SHP77 treated with DMSO at 0.1 percent for 48 hours (cell line): ENCODE measurements at regions not wholly inside any gene's neighbourhood (a gene's known extent, or its start where the extent isn't known, plus 50 kb on each side); places are given as distances from the start of the nearest gene placed in this dataset.
A peak's percentile ranks its signal among the peaks of the same experiment; 100 is the strongest.
"Not testable (repeated sequence)": the region's sequence is repeated elsewhere in the genome, so short reads cannot be mapped to it uniquely, and the experiment has no call there.

Experiments used
- DNase-seq: peaks from one replicate; lab custom pipeline; 2025; lab: John Stamatoyannopoulos, UW

DNA sequence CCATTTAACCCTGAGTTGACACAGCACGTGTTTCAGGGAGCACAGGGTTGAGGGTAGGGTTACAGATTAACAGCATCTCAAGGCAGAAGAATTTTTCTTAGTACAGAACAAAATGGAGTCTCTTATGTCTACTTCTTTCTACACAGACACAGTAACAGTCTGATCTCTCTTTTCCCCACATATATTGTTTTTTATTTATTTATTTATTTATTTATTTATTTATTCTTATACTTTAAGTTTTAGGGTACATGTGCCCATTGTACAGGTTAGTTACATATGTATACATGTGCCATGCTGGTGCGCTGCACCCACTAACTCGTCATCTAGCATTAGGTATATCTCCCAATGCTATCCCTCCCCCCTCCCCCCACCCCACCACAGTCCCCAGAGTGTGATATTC lies 1725.6 kb downstream of the BRINP3 start:
- not testable (repeated sequence) for DNase-seq

DNA sequence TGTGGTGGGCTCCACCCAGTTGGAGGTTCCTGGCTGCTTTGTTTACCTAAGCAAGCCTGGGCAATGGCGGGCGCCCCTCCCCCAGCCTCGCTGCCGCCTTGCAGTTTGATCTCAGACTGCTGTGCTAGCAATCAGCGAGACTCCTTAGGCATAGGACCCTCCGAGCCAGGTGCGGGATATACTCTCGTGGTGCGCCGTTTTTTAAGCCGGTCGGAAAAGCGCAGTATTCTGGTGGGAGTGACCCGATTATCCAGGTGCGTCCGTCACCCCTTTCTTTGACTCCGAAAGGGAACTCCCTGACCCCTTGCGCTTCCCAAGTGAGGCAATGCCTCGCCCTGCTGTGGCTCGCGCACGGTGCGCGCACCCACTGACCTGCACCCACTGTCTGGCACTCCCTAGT lies 1719.9 kb downstream of the BRINP3 start:
- not testable (repeated sequence) for DNase-seq

DNA sequence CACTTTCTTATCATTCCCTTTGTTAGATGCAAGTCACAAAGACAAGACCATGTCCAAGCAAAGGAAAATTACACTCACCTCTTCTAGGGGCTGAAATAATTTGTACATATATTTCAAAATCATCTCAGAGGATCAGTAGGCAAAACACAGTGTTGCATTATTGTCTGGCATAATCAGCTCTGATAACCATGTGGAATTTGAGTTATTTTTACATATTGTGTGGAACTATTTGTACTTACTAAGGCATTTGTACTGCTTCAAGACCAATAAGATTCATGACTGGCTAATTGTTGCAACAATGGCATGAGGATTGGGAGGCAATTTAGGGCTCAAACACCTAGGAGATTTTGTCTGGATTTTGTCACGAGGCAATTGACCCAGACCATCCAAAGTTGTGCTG lies 1716.4 kb downstream of the BRINP3 start:
- DNase-seq = no peak

DNA sequence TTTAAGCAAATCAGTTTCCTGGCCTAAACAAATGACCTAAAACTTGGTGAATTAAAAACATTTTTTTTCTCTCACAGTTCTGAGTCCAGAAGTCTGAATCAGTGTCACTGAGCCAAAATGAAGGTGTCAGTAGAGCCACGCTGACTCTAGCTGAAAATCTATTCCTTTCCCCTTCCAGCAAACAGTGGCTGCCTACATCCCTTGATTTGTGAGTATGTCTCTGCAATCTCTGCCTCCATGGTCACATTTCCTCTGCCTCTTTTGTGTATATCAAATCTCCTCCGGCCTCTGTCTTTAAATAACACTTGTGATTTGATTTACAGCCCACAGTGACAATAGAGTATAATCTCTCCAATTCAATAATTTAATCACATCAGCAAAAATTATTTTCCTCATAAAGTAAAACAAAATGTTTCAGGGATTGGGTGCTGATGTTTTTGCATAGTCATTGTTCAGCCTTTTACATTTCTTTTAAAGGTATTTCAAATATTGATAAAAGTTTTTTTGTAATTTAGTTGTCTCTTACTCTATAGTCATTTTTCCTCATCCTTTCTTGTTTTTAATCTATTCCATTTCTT lies 1715.4 kb downstream of the BRINP3 start:
- DNase-seq = no peak

DNA sequence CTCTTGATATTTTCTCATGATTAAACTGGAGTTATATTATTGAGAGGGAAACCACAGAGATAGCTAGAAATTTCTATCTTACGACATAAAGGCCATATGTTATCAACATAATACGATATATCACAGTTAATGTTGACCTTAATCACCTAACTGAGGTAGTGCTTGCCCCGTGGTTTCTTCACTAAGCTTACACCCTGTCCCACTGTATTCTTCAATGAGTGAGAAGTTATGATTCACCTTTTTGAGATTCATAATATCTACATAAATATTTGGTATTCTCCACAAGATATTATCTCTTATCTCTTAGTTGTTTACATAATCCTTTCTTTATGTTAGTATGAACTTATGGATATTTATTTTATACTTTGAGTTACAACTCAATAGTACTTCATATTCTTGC lies 1714.1 kb downstream of the BRINP3 start:
- no peak for DNase-seq

DNA sequence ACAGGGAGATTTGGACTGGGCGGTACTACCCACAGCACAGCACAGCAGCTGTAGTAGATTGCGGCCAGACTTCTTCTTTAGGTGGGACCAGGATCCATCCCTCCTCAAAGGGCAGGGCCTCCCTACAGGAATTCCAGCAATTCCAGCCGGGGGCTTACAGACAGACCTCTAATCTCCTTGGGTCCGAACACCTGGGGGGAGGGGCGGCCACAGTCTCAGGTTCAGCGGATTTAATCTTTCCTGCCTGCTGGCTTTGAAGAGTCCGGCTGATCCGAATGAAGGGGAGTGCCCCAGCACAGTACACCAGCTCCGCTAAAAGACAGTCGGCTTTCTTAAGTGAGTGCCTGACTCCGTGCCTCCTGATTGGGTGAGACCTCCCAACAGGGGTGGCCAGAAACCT lies 1708.5 kb downstream of the BRINP3 start:
- no peak for DNase-seq

DNA sequence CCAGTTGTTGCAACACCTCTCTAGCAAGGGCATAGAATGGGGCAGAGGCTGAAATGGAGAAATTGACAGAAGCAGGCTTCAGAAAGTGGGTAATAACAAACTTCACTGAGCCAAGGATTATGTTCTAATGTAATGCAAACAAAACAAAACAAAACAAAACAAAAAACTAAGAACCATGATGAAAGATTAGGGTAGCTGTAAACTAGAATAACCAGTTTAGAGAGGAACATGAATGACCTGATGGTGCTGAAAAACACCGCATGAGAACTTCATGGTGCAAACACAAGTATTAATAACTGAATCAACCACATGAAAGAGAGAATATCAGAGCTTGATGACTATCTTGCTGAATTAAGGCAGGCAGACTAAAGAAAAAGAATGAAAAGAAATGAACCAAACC lies 1707.7 kb downstream of the BRINP3 start:
- no peak for DNase-seq

DNA sequence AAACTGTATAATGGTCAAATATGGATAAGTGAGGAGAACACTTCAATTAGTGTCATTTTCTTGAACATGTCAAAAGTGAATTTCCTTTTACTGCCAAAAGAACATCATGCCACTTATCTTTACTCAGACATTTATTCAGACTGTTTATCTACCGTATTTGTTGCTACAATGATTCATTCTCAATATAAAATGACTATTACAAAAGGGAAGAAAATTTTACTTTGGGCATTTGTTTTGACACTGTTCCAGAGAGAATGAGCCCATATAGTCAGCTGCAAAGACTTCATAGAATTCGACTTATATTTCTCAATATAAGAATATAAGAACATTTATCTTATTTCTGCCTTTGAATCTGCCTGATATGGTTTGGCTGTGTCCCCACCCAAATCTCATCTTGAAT lies 1699.1 kb downstream of the BRINP3 start:
- no peak for DNase-seq

DNA sequence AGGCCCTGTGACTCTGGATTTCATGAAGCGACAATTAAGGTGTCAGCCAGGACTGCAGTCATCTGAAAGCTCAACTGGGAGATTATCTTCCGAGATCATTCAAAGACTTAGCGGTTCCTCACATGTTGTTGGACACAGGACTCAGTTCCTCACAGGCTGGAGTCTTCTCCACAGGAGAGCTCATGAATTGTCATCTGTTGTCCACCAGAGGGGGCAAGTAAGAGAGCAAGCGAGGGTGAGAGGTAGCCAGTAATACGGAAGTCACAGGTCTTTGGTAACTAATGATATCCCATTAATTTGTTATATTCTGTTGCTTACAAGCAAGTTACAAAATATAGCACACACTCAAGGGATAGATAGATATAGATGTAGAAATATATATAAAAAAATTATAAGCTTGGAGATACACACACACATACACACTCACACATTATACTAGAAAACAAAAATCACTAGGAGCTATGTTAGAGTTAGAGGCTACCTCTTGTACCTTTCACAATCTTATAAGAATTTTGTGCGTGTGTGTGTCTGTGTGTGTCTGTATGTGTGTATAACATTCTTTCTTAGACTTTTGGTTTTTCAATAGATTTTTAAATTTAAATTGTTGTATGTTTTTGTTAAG lies 1695.3 kb downstream of the BRINP3 start:
- peak; percentile 9 for DNase-seq

DNA sequence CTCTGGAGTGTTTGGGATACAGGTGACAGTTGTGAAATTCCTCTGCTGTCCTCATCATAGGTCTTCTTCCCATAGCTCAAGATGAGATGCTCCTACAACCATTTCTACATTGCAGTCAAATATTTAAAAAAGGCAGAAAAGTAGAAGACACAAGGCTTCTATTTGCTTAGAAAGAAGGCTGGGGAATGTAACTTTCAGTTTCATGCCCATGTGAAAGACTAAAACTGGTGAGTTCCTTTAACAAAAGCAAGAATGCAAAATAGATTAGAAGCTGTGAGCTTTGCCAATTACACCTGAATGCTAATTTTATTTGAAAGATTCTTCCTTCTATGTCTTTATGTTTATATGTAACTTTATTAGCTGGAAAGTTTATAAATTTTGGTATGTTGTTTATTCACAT lies 1682.7 kb downstream of the BRINP3 start:
- DNase-seq = no peak

DNA sequence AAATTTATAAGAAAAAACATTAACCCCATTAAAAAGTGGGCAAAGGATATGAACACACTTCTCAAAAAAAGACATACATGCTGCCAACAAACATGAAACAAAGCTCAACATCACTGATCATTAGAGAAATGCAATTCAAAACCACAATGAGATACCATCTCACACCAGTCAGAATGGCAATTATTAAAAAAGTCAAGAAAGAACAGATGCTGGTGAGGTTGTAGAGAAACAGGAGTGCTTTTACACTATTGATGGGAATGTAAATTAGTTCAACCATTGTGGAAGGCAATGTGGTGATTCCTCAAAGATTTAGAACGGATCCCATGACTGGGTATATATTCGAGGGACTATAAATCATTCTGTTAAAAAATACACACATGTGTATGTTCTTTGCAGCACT lies 1665.5 kb downstream of the BRINP3 start:
- not testable (repeated sequence) for DNase-seq

DNA sequence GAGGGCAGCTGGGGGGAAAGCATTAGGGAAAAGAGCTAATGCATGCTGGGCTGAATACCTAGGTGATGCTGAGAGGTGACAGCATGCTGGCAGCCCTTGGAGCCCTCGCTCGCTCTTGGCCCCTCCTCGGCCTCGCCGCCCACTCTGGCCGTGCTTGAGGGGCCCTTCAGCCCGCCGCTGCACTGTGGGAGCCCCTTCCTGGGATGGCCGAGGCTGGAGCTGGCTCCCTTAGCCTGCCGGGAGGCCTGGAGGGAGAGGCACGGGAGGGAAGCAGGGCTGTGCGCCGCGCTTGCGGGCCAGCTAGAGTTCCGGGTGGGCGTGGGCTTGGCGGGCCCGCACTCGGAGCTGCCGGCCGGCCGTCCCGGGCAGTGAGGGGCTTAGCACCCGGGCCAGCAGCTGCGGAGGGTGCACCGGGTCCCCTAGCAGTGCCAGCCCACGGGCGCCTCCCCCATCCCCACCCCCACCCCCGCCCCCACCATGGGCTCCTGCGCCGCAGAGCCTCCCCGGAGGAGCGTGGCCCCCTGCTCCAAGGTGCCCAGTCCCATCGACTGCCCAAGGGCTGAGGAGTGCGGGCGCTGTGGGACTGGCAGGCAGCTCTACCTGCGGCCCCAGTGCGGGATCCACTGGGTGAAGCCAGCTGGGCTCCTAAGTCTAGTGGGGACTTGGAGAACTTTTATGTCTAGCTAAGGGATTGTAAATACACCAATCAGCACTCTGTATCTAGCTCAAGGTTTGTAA lies 1664.7 kb downstream of the BRINP3 start:
- DNase-seq = not testable (repeated sequence)

DNA sequence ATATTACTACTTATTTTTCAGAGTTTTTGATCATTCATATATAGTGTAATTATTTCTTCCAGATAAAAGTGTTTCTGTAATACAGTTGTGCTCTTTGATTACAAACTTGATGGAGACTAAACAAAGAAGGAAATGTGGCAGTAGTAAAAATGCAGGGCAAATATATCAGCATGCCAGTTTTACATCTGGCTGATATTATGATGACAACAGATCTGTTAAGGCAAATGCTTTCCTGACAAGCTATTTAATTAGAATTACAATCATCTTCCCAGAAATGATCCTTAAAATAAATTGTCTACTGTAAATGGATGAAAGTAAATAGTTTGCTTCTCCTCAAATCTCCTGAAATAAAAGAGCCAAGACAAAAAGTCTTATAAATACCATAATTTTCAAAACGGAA lies 1659.8 kb downstream of the BRINP3 start:
- DNase-seq = no peak

DNA sequence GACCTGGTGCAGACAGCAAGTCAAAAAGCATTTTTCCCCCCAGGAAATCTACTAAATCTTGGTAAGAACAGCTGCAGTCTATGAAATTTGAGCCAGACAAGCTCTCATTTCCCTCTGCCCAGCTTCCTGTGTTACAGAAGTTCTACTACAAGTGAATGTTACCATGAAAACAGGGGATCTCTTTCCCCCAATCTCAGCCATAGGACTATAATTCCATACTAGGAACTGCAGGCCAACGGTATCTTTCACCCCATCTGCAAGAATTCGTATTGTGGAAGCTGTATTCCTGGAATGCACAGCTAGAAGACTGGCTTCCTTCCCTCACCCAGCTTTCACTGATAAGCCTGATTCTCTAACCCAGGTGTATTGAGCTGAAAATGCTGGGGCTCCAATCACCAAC lies 1655.4 kb downstream of the BRINP3 start:
- no peak for DNase-seq

DNA sequence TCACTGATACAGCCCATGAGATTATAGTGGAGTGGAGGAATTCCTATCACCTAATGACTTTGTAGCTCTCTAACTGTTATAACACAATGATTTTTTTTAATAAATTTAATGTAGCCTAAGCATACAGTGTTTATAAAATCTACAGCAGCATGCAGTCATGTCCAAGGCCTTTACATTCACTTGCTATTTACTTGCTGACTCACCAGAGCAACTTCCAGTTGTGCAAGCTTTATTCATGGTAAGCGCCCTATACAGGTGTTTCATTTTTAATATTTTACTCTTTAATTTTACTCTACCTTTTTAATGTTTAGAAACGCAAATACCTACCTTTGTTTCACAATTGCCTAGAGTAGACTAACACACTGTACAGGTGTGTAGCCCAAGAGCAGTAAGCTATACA lies 1652.2 kb downstream of the BRINP3 start:
- no peak for DNase-seq

DNA sequence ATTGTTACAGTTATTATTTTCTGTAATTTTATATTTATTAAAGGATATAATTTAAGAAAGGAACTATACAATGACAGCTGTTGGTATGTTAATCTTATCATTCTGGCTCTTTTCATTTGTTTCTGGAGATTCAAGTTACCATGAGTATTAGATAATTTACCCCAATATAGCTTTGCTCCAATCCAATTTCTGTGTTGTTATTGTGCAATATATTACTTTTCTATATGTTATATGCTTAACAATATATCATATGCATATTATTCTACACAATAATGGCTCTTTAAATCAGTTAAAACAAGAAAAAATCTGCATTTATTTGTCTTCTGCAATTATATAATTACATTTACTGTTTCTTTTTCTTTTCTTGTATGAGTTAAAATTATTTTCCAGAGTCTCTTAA lies 1650.9 kb downstream of the BRINP3 start:
- DNase-seq = no peak

DNA sequence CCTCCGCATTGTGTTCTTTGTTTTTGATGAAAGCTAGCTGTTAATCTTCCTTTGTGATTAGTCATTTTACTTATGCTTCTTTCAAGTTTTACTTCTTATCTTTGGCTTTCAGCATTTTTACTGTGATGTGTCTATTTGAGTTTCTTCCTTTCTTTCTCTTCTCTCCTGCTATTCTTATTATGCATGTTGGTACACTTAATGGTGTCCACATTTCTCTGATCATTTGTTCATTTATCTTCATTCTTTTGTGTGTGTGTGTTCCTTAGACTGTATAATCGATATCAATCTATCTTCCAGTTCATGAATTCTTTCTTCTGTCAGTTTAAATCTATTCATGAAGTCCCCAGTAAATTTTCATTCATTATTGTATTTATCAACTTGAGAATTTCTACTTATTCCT lies 1650.3 kb downstream of the BRINP3 start:
- DNase-seq = no peak

DNA sequence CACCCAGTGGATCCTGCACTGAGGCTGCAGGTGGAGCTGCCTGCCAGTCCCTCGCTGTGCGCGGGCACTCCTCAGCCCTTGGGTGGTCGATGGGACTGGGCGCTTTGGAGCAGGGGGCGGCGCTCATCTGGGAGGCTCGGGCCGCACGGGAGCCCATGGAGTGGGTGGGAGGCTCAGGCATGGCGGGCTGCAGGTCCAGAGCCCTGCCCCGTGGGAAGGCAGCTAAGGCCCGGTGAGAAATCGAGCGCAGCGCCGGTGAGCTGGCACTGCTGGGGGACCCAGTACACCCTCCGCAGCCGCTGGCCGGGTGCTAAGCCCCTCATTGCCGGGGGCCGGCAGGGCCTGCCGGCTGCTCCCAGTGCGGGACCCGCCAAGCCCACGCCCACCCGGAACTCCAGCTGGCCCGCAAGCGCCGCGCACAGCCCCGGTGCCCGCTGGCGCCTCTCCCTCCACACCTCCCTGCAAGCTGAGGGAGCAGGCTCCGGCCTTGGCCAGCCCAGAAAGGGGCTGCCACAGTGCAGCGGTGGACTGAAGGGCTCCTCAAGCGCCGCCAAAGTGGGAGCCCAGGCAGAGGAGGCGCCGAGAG lies 1636.5 kb downstream of the BRINP3 start:
- DNase-seq = not testable (repeated sequence)

DNA sequence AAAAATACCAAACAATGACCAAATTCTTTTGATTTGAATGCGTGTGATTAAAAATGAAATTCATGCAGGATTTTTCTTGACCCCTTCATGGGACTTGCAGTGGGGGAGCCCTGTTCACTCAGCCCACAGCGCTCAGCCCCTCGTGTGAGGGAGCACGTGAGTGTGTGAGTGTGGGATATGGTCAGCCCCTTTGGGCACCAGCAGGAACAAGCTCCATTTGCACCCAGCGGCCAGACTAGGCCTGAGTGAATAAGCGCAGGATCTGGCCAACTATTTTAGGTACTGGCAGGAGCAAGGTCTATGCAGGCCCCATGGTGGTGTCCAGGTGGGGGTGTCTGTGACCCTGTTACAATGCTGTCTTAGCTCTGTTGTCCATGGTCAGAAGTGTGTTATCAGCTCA lies 1631.2 kb downstream of the BRINP3 start:
- DNase-seq = no peak

DNA sequence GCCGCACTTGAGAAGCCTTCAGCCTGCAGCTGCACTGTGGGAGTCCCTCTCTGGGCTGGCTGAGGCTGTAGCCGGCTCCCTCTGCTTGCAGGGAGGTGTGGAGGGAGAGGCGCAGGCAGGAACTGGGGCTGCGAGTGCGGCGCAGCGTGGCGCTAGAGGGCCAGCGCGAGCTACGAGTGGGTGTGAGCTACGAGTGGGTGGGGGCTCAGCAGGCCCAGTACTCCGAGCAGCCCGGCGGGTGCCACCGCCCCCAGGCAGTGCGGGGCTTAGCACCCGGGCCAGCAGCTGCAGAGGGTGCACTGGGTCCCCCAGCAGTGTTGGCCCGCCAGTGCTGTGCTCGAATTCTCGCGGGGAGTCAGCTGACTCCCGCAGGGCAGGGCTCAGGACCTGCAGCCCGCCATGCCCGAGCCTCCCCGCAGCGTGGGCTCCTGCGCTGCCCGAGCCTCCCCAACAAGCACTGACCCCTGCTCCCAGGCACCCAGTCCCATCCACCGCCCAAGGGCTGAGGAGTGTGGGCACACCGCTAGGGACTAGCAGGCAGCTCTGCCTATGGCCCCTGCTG lies 1620.1 kb downstream of the BRINP3 start:
- no peak for DNase-seq

DNA sequence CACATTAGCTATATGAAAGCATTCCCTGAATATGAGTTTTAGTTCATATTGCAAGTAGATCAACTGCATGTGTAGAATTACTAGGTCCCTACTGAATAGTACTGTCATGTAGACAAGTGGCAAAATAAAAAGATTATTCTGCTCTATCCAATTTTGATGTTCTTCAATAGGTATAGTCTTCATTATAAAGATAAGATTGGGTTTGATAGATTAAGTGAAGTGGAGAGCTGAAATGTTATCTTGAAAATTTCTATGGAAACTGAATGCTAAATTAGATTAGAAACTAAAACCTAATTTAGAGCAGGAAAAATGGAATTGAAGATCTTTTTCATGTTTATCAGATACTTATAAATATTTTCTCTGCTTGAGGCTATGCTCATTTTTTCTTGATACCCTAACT lies 1610.0 kb downstream of the BRINP3 start:
- DNase-seq = no peak

DNA sequence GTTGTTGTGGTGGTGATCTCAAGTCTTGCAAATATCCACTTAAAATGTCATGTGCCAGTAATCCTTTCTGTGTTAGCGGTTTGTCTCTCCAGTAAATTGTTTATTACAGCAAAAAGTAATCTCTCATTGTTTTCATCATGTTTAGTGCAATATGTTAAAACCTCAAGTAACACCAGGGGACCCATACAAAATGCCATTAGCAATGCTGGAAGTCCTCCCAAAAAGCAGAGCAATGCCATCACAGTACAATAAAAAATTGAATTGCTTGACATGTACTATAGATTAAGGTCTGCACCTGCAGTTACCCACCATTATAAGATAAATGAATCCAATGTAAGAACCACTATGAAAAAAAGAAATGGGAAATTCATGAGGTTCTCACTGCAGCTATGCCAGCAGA lies 1606.5 kb downstream of the BRINP3 start:
- no peak for DNase-seq

DNA sequence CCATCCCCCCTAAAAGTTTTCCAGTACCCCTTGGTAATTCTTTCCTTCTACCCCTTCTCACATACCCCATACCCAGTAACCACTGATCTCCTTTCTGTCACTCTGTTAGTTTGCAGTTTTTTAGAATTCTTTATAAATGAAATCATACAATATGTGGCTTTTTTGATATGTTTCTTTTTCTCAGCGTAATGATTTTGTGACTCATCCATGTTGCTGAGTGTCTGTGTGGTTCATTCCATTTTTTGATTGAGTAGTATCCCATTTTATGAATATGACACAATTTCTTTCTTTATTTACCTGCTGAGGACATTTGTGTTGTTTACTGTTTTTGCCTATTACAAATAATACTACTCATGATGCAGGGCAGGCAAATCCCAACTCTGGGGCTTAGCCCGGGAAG lies 1605.3 kb downstream of the BRINP3 start:
- DNase-seq = no peak
